Nephron (organoid): ENCODE measurements at regions not wholly inside any gene's neighbourhood (a gene's known extent, or its start where the extent isn't known, plus 50 kb on each side); places are given as distances from the start of the nearest gene placed in this dataset.
"Not testable (repeated sequence)": the region's sequence is repeated elsewhere in the genome, so short reads cannot be mapped to it uniquely, and the experiment has no call there.

ENCODE experiments used
- H3K27ac Mint-ChIP-seq, 3 experiments: 2 replicates each; pipeline ENCODE4 v1.8.0; 2020; ENCODE audit warnings: mixed read lengths in 3 of 3, mild to moderate bottlenecking in 2 of 3, moderate library complexity in 1 of 3
- H3K27me3 Mint-ChIP-seq: 2 replicates; pipeline ENCODE4 v1.8.0; 2021; ENCODE audit warnings: low read depth, mild to moderate bottlenecking, moderate library complexity, mixed read lengths
- H3K36me3 Mint-ChIP-seq: 2 replicates; pipeline ENCODE4 v1.8.0; 2020; ENCODE audit warnings: low read depth, mixed read lengths
- H3K4me1 Mint-ChIP-seq: 2 replicates; pipeline ENCODE4 v1.8.0; 2020; ENCODE audit warnings: mixed read lengths
- H3K4me3 Mint-ChIP-seq, 3 experiments: 2 replicates each; pipeline ENCODE4 v1.8.0; 2020; ENCODE audit warnings: mild to moderate bottlenecking in 3 of 3, mixed read lengths in 3 of 3, moderate library complexity in 2 of 3
- H3K9me3 Mint-ChIP-seq: 2 replicates; pipeline ENCODE4 v1.8.0; 2020; ENCODE audit warnings: mixed read lengths

- H3K4me1 Mint-ChIP-seq, H3K27ac Mint-ChIP-seq, H3K36me3 Mint-ChIP-seq, H3K9me3 Mint-ChIP-seq, H3K4me3 Mint-ChIP-seq, H3K27me3 Mint-ChIP-seq: not testable (repeated sequence)
Observed at GRCh38 chr2:89328790-89329189, 637.3 kb downstream of the RPIA start.
